ENCODE measurements at regions not wholly inside any gene's neighbourhood (a gene's known extent, or its start where the extent isn't known, plus 50 kb on each side); places are given as distances from the start of the nearest gene placed in this dataset.

DNA sequence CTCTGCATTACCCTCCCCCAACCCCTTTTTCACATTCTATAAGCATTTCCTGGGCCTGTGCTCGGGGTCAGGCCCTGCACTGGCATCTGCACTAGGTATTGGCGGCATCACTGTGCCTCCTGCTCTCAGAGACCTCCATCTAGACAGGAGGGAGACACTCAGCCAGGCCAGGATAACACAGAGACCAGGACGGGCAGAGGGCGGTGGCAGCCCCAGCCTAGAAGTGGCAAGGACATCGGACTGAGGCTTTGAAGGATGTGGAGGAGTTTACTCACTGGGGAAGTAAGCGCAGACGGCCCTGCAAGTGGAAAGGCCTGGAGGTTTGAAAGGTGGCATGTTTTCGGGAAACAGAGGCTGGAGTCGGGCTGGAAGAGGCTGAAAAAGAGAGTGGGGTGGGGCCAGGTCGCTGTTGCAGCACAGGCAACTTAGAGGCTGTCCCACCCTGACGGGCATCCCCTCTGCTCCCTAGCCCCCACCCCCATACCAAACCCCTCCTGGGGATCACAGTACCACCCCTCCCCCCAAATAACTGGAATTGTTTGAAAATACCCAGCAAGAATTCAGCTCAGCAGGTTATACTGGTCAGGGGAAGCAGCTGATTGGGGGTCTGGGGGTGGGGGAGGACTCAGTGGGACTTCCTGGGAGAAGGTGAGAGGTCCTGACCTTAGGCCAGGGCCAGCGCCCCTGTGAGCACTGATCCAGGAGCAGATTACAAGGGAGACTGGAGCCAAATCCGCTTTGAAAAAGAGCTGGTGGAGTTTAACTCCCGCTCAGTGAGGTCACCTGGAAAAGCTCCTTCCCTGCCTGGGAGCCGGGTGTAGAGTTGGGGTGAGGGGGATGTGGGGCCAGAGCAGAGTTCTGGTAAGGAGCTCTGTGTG is 121.8 kb upstream of the WNT4 start:
- DNase-seq (ENCODE audit: low read depth): no peak

DNA sequence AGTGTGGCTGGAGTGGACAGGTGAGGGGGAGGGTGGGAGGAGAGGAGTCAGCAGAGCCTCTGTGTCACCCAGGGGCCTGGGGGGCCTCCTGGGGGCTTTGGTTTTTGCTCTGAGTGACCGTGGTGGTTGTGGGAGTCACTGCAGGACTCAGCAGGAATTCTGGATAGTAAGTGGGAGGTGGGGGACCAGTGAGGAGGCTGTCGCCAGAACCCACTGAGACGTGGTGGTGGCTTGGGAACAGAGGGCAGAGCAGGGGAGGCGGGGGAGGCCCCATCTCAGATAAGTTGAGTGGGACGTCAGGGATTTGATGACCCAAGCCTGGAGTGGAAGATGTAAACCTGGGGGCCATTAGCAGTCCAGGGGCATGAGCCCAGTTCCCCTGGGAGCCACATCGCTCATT is 123.2 kb upstream of the WNT4 start:
- DNase-seq (ENCODE audit: low read depth): no peak

DNA sequence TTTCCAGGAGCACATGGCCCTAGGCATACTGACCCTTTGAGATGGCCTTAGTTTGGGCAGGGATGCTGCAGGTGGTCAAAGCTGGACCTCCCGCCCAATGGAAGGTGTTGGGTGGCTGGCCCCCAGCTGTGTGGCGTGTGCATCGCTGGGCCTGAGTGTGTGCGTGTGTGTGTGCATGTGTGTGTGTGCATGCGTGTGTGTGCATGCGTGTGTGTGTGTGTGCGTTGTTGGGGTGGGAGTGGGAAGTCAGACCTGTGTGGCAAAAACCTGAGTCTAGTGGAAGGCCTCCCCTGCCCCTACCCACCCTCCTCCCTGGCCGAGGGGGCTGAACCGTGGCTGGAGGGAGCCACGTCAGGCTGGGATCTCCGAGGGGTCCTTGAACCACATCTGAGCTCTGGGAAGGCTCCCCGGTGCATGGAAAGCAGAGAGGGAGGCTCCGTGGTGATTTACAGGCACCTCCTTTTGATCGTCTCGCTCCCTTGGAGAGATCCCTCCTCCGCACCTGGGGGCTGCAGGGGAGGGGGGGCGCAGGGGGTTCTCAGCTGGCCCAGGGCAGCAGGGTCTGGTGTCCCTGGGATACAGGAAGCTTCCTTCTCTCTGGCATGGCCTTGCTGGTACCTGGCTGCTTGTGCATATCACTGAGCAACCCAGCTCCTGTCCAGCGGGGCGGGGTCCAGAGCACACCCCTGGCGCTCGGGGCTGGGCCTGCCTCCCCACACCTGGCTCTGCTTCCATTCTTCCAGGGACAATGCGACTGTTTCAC is 124.7 kb upstream of the WNT4 start:
- DNase-seq (ENCODE audit: low read depth): no peak

DNA sequence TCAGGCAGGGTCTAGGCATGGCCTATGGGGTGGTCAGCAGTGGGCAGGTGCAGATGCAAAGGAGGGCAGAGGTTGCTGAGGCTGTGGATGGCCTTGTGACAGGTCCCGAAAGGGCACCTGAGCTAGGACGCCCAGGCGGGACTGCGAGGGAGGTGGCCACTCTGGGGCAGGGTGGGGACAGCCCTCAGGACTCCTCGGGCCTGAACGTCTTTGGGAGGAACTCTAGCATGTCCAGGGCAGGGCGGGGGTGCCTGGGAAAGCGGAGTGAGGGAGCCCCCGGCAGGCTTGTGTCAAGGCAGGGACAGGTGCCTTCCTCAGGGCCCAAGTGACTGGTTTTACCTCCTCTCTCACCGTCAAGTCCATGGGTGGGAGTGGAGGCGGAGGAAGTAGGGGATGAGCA is 125.4 kb upstream of the WNT4 start:
- no peak for DNase-seq (ENCODE audit: low read depth)

DNA sequence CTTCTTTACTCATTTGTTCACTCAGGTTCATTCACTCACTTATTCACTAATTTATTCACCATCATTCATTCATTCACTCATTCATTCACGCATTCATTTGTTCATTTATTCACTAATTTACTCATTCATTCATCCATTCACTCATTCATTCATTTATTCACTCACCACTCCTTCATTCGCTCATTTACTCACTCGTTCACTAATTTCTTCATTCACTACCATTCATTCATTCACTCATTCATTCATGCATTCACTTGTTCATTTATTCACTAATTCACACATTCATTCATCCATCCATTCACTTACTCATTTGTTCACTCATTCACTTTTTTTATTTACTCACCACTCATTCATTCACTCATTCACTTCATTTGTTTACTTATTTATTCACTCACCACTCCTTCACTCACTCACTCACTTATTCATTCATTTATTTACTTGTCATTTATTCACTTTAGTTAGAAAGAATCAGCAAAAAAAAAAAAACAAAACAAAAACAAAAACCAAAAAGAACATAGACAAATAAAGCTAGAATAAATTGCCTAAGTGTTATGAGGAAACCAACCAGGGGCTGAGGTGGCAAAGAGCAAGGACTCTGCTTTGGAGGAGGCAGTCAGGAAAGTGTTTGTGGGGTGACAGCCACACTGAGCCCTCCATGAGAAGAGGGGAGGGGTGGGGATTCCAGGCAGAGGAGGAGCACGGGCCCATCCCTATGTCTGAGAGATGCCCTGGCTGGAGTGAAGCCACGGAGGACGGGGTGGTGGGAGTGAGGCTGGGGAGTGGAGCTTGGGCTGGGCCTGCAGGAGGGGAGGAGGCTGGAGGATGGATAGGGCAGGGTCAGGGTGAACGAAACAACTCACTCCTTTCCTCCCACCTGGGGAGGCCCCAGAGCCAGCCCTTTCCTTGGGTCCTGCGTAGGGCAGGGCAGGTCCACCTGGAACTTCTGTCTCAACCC is 129.2 kb upstream of the WNT4 start:
- no peak for DNase-seq (ENCODE audit: low read depth)

DNA sequence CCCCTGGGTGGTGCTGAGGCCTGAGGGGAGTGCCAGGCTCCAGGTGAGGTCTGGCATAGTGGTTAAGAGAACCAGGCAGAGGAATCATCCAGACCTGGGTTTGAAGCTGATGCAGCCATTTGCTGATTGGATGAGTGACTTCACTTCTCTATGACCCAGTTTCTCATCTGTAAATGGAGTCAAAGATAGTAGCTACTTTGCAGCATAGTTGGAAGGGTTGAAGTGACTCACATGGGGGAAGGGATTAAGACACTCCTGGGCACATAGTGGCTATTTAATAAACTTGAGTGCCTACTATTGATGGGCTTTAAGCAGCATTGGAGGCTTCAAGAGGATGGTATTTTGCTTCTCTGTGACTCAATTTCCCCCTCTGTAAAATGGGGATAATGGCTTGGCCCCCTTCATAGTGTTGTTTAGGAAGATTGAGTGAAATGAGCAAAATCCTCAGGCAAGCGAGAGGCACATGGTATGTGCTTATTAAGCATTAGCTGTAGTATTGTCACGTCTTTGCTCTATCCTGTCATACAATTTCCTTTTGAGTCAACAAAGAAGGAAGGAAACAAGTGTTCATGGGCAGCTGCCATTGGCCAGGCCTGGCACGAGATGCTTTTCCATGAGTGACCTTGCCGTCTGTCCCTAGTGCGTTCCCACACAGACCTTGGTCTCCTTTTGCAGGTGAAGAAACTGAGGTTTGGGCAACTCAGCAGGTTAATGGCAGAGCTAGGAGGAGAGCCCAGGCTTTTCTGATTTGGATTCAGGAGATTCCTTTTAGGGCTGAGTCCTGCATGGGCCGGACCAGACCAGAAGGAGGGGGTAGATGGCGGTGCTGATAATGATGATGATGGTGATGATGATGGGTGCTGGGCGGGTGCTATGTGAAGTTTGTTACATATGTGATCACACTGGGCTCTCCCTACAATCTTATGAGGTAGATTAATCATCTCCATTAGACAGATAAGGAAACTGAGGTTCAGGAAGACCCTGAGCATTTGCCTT is 131.1 kb upstream of the WNT4 start:
- DNase-seq (ENCODE audit: low read depth): no peak

DNA sequence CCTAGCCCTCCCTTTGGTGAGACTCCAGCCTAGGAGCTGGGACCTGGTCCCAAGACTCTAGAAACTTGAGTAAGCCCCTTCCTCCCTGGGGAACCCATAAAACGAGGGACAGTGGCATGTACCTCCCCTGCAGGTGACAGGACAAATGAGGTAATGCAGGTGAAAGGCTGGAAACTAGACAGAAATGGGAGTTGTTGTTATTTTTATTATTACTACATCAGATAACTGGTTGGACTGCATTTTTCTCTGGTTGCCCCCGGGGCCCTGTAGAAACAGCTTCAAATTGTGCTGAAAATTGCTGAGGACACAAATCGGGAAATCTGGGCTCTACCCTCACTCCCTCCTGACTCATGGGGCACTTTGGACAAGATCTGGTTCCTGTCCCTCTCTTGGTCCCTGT is 132.3 kb upstream of the WNT4 start:
- no peak for DNase-seq (ENCODE audit: low read depth)

DNA sequence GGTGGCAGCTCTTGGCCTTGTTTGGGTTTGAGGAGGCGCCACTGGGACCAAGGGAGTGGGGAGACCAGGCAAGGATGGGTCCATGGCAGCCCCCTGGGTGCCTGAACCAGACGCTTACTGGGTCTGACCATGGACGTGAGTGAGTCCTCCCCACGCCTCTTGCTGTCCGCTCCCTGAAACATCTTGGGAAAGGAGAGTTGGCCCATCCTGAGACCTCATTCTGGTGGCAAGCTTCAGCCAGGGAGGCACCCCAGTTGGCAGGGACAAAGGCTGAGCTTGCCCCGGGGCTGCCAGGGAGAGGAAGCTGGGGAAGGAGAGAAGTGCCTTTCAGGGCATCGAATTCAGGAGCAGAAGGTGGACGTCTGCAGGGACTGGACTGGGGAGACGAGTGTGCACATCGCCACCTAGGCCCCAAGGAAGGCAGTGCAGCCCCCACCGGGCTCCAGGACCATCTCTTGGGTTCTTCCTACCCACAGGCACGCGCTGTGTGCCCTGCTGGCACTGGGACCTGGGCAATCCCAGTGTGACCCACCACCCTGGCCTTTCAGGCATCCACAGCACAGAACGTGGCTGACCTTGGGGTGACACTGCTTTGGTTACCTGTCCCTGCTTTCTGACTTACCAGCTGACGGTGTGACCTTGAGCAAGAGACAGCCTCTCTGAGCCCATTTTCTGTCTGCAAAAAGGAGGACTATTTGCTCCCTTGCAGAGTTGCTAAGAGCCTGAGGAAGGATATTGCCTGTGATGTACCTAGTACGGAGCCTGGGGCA is 132.9 kb upstream of the WNT4 start:
- peak; percentile 31 for DNase-seq (ENCODE audit: low read depth)

DNA sequence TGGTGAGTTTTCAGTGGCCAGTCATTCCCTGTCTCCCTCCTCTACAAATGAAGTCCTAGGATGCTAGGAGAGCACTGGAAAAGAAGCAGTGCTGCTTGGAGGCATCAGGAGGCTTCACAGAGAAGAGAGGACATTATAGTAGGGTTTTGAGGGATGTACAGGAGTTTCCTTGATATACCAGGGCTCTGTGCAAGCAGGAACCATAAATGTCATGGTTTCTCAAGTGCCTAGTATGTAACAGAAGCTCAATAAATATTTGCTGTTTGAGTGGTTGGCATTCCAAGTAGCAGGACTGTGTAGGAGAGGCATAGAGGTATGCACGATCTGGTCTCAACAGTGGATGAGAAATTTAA is 133.5 kb upstream of the WNT4 start:
- DNase-seq (ENCODE audit: low read depth): no peak

DNA sequence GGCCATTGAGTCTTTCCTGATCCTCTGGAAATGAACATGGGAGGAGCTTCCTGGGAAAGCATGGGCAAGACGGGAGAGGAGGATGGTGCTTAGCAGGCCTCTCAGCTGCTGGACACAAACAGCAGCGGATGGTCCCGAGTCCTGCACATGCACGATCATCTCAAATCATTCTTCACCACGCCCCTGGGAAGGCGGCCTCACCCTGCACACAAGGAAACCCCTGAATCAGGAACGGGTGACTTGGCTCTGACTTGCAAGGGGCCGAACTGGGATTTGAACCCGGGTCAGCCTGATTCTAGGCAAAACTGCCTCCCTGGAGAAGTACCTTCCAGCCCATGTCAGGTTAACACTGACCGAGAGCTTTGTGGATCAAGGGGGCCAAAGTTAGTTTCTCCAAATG is 134.8 kb upstream of the WNT4 start:
- DNase-seq (ENCODE audit: low read depth): no peak

DNA sequence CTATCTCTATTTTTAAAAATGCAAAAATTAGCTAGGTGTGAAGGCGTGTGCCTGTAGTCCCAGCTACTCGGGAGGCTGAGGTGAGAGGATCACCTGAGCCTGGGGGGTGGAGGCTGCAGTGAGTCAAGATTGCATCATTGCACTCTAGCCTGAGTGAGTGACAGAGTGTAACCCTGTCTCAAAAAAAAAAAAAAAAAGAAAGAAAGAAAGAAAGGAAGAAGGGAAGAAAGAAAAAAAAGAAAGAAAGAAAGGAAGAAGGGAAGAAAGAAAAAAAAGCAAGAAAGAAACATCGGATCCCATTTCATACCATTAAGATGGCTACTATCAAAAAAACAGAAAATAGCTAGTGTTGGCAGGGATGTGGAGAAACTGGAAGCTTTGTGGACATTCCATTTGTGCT is 136.8 kb upstream of the WNT4 start:
- no peak for DNase-seq (ENCODE audit: low read depth)

DNA sequence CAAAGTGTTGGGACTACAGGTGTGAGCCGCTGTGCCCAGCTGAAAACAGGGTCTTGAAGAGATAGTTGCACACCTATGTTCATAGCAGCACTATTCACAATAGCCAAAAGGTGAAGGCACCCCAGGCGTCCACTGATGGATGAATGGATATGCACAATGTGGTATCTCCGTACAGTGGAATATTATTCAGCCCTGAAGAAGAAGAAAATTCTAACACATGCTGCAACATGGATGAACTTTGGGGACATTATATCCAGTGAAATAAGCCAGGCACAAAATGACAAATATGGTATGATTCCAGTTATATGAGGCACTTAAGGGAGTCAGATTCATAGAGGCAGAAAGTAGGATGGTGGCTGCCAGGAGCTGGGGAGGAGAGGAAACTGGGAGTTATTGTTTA is 137.6 kb upstream of the WNT4 start:
- no peak for DNase-seq (ENCODE audit: low read depth)

DNA sequence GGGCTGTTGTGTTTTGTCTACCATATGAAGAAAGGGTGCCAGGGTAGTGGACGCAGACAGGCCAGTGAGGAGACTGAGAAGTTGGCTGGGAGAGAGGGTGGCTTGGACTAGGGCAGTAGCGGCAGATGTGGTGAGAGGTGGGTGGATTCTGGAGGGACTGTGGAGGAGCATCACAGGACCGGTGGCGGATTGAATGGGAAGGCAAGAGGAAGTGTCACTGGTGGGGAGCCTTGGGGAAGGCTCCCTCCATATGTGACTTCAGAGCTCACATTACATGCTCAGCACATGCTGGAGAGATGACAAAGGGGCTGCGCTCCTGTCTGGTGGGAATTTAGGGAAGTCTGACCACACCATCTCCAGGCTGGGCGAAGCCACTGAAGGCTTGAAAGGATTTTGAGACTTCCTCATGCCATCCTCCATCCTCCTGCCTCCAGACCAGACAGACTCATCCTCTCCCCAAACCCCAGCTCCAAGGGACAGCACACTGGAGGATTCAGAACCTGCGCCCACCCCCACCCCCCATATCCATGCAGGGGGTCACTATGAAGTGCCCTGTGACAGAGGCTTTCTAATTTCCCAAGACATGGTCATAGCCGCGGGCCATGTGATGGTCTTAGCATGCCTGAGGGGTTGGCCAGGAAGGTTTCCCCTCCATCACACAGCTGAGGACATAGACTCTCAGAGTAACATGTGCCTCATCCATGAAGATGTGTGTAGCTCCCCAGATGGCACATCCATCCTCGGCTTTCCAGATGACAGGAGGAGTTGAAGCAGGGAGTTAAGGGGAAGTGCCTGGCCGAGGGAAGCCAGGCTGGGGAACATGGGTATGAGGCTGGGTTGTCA is 138.8 kb upstream of the WNT4 start:
- no peak for DNase-seq (ENCODE audit: low read depth)

DNA sequence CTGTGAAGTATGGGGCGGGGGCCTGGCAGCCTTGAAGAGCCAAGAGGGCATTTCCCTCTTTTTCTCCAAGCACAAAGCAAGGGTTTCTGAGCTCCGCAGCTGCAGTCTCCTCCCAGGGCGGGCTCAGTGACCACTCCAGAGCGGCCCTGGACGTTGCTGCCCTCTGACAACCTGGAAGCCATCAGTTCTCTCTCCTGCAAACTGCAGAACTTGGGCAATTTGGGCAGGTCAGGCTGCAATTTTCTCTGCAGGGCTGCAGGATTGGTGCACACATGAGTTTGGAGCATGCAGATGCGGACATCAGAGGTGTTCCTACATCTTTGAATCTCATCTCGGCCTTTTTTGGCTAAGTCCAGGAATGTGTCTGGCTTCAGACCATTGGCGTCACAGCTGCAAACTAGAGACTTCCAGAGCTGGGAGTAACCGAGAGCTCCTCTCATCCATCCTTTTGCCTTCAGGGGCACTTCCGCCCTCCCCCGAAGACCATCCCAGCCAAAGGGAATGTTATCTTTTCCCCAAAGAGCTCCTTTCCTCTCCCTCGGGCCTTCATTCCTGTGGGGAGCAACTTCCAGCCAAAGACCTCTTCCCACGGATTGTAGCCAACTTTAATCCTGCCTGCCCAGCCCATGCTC is 139.6 kb upstream of the WNT4 start:
- no peak for DNase-seq (ENCODE audit: low read depth)

DNA sequence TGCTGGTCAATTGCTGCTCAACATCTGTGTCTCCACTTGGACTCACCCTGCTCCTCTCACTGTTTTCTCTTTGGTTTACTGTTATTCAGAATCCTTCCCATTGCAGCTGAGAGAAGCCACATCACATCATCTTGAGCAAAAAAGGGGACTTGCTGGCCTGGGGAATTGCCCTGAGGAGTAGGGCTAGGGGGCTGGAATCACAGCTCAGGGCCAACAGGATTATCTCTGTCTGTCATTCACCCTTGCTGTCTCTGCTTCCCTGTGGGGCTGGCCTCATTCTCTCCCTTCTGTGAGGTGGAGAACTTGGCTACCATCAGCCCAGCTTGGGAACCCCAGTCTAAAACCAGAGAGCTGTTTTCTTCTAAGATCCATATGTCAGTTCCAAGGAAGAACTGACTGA is 140.7 kb upstream of the WNT4 start:
- DNase-seq (ENCODE audit: low read depth): no peak

DNA sequence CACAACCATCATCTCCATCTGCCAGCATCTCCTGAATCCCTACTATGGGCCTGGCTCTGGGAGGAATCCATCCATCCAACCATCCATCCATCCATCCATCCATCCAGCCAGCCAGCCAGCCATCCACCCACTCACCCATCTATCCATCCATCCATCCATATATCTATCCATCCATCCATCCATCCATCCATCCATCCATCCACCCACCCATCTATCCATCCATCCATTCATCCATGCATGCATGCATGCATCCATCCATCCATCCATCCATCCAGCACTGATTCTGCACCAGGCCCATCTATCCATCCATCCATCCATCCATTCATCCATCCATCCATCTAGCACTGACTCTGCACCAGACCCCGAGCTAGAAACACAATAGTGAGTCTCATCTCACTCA is 141.3 kb upstream of the WNT4 start:
- DNase-seq (ENCODE audit: low read depth): no peak

DNA sequence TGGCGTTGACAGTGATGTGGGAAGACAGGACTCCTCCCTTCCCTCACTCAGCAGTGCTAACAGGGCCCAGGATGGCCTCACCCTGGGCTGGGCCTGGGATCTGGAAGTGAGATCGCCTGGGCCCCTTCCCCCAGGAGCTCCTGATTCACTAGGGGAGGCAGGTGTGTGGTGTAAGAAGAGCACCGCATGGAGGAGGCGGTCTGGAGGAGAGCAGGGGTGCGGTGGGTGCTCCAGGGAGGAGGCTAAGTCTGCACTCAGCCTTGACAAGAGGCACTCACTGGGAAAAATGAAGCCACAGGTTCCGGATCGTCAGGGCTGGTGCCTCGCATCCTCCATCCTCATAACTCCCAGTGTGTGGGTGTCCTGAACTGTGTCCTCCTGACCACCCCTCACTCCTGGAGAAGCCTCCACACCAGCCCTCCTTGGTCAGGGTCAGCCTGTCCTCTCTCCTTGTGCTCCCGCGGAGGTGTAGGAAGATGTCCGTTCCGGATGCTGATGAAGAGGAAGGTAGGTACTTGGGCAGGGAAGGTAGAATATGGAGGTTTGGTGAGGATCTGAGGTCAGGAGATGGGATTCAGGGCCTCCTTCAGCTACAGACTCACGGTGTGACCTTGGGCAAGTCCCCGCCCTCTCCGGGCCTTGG is 142.1 kb upstream of the WNT4 start:
- no peak for DNase-seq (ENCODE audit: low read depth)

DNA sequence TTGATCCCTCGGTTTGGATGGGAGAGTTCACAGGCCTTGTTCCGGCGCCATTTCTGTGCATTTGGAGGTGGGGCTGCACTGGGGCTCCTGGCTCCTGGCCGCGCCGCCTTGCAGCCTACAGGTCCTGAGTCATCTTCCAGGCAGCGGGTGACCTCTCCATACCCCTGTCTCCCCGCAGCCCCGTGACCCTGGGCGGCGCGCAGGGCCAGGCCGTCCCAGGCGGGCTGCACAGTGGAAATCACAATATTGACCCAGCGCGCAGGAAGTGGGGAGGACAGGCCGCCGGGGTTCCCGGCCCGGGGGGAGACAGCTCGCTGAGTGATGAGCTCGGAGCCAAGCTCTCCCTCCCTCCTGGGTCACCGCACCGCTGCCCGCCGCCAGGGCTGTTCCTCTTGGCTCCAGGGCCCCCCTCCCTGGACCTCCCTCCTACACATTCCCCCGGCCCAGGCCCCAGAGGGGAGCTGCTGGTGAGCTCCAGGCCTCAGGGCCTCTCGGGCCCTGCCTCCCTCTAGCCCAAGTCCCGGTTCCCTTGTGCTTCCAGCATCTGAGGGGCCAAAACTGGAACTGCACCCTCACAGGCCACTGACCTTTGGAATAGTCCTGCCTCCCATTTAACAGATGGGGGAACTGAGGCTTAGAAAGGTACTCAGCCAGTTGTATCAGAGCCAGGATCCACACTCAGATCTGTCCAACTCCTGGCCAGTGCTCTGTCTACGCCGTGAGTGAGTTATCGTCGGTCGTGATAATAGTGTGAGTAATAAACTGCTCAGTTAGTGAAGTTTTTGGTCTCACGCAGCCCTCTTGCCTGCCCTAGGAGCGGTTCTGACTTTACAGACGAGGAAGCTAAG is 142.9 kb upstream of the WNT4 start:
- DNase-seq (ENCODE audit: low read depth): no peak

All from activated T-cell treated with anti-CD3 and anti-CD28 coated beads for 48 hours (primary cell).